Activated T-helper 1 cell treated with anti-CD3 and anti-CD28 coated beads, Interleukin-12 subunit alpha, Interleukin-12 subunit beta, Interleukin-2, Interleukin-4 antibody, amounts not matched to agents 30 ng/mL and 10 ng/mL and 1 ng/mL, durations not matched to agents 14 hours and 24 hours and 36 hours (primary cell): ENCODE measurements at regions not wholly inside any gene's neighbourhood (a gene's known extent, or its start where the extent isn't known, plus 50 kb on each side); places are given as distances from the start of the nearest gene placed in this dataset.
"Not testable (repeated sequence)": the region's sequence is repeated elsewhere in the genome, so short reads cannot be mapped to it uniquely, and the experiment has no call there.

Experiments used
- DNase-seq: peaks from one replicate; pipeline ENCODE4 v3.0.0; 2021; ENCODE audit warnings: low spot score
- H3K27ac Mint-ChIP-seq: one replicate; pipeline ENCODE4 v1.8.0; 2021; ENCODE audit warnings: mild to moderate bottlenecking, mixed read lengths
- H3K27me3 Mint-ChIP-seq: one replicate; pipeline ENCODE4 v1.8.0; 2022; ENCODE audit warnings: mild to moderate bottlenecking, moderate library complexity, mixed read lengths; ENCODE audit not compliant: insufficient read depth
- H3K36me3 Mint-ChIP-seq: one replicate; pipeline ENCODE4 v1.8.0; 2021; ENCODE audit warnings: low read depth, mixed read lengths
- H3K4me1 Mint-ChIP-seq: one replicate; pipeline ENCODE4 v1.8.0; 2021; ENCODE audit warnings: low read depth, mixed read lengths
- H3K4me3 Mint-ChIP-seq: one replicate; pipeline ENCODE4 v1.8.0; 2021; ENCODE audit warnings: mild to moderate bottlenecking, moderate library complexity, mixed read lengths
- H3K9me3 Mint-ChIP-seq: one replicate; pipeline ENCODE4 v1.8.0; 2021; ENCODE audit warnings: mixed read lengths
- intact Hi-C: fragments of 100-400 bp; cut with micrococcal nuclease; formaldehyde crosslinking; loops from one replicate; pipeline ENCODE4 v1.15.1; 2024

- H3K4me3 Mint-ChIP-seq = no peak overlapping the region
- no peaks in the 10 kb centered on the region for H3K4me1 Mint-ChIP-seq
- intact Hi-C loops = no loop called here
- H3K27me3 Mint-ChIP-seq = no peaks in the 10 kb centered on the region
- H3K27ac Mint-ChIP-seq = no peak overlapping the region
- H3K9me3 Mint-ChIP-seq = no peaks in the 10 kb centered on the region
- no peak for DNase-seq
- no peaks in the 10 kb centered on the region for H3K36me3 Mint-ChIP-seq
Observed at GRCh38 chr3:137582484-137582883, 181.6 kb upstream of the SOX14 start.

DNA sequence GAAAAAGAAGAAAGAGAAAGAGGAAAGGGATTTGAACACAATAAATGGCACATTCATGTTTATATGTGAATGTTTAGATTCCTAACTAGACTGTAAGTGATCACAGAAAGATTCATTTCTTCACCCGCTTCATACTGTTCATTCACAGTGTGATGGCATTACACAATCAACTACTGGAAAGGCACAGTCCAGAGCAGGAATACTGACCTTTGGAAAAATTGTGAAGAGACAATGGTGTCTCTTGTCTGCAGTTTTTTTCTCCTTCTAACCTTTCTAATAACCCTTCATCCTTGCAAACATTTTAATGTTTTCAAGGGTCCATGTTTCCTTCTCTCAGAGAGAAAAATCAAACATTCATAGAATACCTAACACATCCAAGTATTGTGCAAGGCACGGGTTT lies 180.9 kb upstream of the SOX14 start:
- no peaks in the 10 kb centered on the region for H3K27me3 Mint-ChIP-seq
- no peaks in the 10 kb centered on the region for H3K9me3 Mint-ChIP-seq
- no peak overlapping the region for H3K4me3 Mint-ChIP-seq
- intact Hi-C loops = no loop called here
- H3K36me3 Mint-ChIP-seq = no peaks in the 10 kb centered on the region
- no peak for DNase-seq
- no peak overlapping the region for H3K27ac Mint-ChIP-seq
- H3K4me1 Mint-ChIP-seq = no peaks in the 10 kb centered on the region

- Mint-ChIP-seq H3K4me3 (no peak overlapping the region), H3K27ac (no peak overlapping the region)
- intact Hi-C loops = no loop called here
Observed at GRCh38 chr3:137588871-137589270, 175.2 kb upstream of the SOX14 start.

GRCh38 chr3:137595415-137595814 lies 168.7 kb upstream of the SOX14 start:
- H3K27me3 Mint-ChIP-seq, intact Hi-C loops, DNase-seq, H3K4me3 Mint-ChIP-seq, H3K36me3 Mint-ChIP-seq, H3K4me1 Mint-ChIP-seq, H3K27ac Mint-ChIP-seq: not testable (repeated sequence)
- H3K9me3 Mint-ChIP-seq = peaks cover 12% of the 10 kb centered on the region

More at GRCh38 chr3:137588871-137589270, 175.2 kb upstream of the SOX14 start:
- H3K36me3 Mint-ChIP-seq = no peaks in the 10 kb centered on the region
- no peaks in the 10 kb centered on the region for H3K4me1 Mint-ChIP-seq
- no peaks in the 10 kb centered on the region for H3K27me3 Mint-ChIP-seq
- DNase-seq = no peak
- no peaks in the 10 kb centered on the region for H3K9me3 Mint-ChIP-seq

DNA sequence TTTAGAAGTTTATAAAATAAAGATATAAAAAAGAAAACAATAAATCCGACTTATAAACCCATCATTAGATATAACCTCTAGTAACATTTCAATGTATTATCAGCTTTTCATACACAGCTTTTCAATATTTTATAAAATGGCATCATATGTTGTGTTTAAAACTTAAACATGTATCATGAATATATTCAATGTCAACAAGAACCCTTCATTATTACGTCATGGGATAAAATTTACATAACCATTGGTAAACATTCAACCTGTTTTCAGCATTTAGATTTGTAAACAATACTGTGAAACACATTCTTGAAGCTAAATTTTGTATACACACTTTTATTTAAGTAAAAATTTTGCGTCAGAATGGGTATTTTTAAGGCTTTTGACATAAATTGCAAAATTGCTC lies 153.4 kb upstream of the SOX14 start:
- H3K4me1 Mint-ChIP-seq = no peaks in the 10 kb centered on the region
- H3K9me3 Mint-ChIP-seq = no peaks in the 10 kb centered on the region

GRCh38 chr3:137612291-137612690 lies 151.8 kb upstream of the SOX14 start:
- Mint-ChIP-seq H3K27me3 (no peaks in the 10 kb centered on the region), H3K27ac (no peak overlapping the region), H3K4me3 (no peak overlapping the region), H3K36me3 (no peaks in the 10 kb centered on the region), H3K9me3 (no peaks in the 10 kb centered on the region), H3K4me1 (no peaks in the 10 kb centered on the region)
- no peak for DNase-seq
- intact Hi-C loops = no loop called here

More for the DNA sequence above, 153.4 kb upstream of the SOX14 start:
- Mint-ChIP-seq H3K27me3 (peaks cover 1% of the 10 kb centered on the region), H3K36me3 (no peaks in the 10 kb centered on the region), H3K4me3 (no peak overlapping the region), H3K27ac (no peak overlapping the region)
- no peak for DNase-seq
- intact Hi-C loops = no loop called here

DNA sequence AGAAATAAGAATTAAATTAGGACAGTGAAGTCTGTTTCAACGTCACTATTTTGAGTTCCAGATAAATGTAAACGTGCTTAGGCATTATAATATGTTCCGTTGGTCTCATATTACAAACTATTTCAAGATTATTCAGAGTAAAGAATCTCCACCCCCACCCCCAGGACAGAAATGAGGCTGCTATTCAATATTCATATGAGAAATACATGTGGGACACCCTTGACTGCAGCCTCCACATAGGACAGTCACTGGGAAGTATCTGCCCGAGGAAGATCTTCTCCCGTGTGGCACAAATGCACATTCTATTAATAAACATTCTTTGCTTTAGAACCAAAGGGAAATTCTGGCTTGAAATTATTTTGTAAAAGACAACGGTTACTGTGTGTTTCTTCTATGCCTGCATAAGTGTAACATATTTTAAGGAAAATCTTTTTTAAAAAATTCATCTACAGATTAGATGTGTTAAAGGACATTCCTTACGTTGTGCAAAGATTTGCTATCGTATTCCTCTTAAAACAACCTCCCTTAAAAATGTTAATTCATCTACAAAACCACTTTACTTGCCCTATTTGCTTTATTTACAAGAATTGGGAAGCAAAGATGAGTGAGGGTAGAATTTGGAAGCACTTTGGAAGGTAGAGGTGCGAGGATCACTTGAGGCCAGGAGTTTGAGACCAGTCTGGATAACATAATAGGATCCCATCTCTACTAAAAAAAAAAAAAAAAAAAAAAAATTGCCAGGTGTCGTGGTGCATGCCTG lies 148.3 kb upstream of the SOX14 start:
- H3K9me3 Mint-ChIP-seq = peaks cover 4% of the 10 kb centered on the region
- no peak for DNase-seq
- no peaks in the 10 kb centered on the region for H3K4me1 Mint-ChIP-seq
- no peak overlapping the region for H3K27ac Mint-ChIP-seq
- no peaks in the 10 kb centered on the region for H3K36me3 Mint-ChIP-seq
- no peak overlapping the region for H3K4me3 Mint-ChIP-seq
- intact Hi-C loops = no loop called here
- H3K27me3 Mint-ChIP-seq = no peaks in the 10 kb centered on the region

DNA sequence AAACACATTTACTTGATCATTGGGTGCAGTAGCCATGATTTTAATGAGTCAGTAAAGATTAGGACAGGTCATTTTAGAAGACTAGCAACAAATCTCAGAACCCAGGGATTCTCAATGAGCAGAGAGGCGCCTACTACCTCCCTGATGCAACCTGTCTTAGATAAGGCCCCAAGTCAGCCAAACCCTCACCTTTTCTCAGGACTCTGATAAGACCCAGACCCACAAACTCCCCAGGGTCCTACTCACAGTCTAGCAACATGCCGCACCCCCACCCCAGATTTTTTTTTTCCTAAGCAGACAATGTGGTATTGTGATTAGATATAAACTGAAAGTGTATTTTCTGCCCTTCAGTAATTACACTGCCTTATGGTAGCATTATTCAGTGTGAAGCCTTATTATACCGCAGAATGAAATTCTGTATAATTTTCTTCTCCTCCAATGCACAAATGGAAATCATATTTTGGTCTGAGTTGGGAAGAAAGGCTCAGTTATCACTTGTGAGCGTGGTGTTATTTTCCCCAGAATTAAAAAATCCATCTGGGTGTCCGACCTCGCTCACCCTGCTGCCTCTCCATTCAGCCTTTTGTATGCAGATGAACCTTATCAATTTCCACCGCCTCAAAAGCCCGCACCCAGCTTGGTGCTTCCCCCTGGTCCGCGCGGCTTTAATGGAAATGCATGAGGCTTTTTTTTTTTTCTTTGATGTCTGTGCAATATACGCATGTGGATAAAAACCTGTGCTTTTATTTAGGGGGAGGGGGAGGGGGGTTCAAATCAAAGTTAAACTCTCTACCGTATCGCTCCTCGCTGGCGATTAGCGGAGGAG lies 122.0 kb upstream of the SOX14 start:
- Mint-ChIP-seq H3K27me3 (peaks cover 6% of the 10 kb centered on the region), H3K9me3 (peaks cover 8% of the 10 kb centered on the region), H3K4me3 (no peak overlapping the region), H3K27ac (no peak overlapping the region), H3K36me3 (no peaks in the 10 kb centered on the region), H3K4me1 (no peaks in the 10 kb centered on the region)
- intact Hi-C loops = no loop called here
- no peak for DNase-seq

DNA sequence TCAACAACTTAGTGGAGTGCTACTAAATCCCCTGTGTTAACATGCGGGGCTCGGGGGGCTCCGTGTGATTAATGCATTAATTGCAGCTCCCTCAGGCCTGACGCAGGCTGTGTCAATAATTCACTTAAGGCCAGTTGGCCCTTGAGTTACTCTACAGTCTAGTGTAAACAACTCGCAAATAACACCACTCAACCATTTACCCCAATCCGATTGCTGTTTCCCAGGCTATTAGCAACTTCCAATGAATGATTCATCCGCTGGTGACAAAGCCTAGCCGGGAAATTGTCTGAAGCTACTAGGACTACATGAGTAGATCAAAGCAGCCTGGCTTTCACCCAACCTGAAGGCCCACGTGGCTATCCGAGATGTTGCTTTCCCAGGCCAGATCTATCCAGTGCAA lies 121.3 kb upstream of the SOX14 start:
- Mint-ChIP-seq H3K9me3 (peaks cover 8% of the 10 kb centered on the region), H3K27ac (no peak overlapping the region), H3K4me3 (no peak overlapping the region), H3K36me3 (no peaks in the 10 kb centered on the region), H3K4me1 (no peaks in the 10 kb centered on the region), H3K27me3 (peaks cover 6% of the 10 kb centered on the region)
- DNase-seq = no peak
- intact Hi-C loops = no loop called here

GRCh38 chr3:137647179-137647578 lies 116.9 kb upstream of the SOX14 start:
- no peak for DNase-seq
- intact Hi-C loops = no loop called here
- H3K9me3 Mint-ChIP-seq = no peaks in the 10 kb centered on the region
- no peaks in the 10 kb centered on the region for H3K36me3 Mint-ChIP-seq
- no peaks in the 10 kb centered on the region for H3K4me1 Mint-ChIP-seq
- H3K27ac Mint-ChIP-seq = no peak overlapping the region
- H3K4me3 Mint-ChIP-seq = no peak overlapping the region
- peaks cover 6% of the 10 kb centered on the region for H3K27me3 Mint-ChIP-seq

- Mint-ChIP-seq H3K27ac (no peak overlapping the region), H3K9me3 (peaks cover 4% of the 10 kb centered on the region), H3K36me3 (no peaks in the 10 kb centered on the region), H3K27me3 (no peaks in the 10 kb centered on the region), H3K4me1 (no peaks in the 10 kb centered on the region), H3K4me3 (no peak overlapping the region)
- no peak for DNase-seq
- intact Hi-C loops = no loop called here
Observed at GRCh38 chr3:137669519-137670060, 94.5 kb upstream of the SOX14 start.

DNA sequence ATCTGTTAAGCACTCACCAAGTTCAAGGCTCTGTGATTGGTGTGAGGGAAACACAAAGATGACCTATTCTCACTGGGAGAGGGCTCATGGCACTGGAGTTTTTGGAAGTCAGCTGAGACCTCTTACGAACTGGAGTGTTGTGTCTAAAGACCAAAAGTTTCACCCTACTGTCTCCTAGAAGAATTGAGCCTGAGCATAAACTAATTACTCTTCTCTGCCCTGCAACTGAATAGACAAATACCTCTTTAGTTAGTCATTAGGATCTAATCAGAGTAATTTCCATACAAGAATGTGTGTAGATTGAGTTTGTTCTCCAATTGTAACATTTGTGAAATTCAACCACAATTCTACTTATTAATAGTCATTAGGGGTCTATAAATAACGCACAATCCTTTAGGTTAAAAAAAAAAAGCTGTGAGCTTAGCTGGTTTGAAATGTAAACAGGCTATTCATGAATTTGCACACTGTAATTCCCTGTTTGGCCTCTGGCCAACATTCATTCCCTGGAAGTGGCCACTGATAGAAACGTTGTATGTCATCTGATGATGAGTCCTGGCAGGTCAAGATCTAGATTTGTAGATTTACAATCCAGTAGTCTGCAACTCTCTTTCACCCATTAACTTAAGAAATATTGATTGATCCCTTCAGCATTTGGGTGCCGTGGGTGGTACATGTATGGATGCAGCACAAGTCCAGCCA lies 76.8 kb upstream of the SOX14 start:
- intact Hi-C loops = no loop called here
- Mint-ChIP-seq H3K27me3 (no peaks in the 10 kb centered on the region), H3K27ac (no peak overlapping the region), H3K36me3 (no peaks in the 10 kb centered on the region), H3K9me3 (no peaks in the 10 kb centered on the region), H3K4me1 (no peaks in the 10 kb centered on the region), H3K4me3 (no peak overlapping the region)
- DNase-seq = no peak
